ENCODE measurements at regions not wholly inside any gene's neighbourhood (a gene's known extent, or its start where the extent isn't known, plus 50 kb on each side); places are given as distances from the start of the nearest gene placed in this dataset.

GRCh38 chr18:67428158-67428557 is 88.4 kb downstream of the DSEL start:
- Histone ChIP-seq H3K27me3 (ENCODE audit: insufficient read depth, low read length) (no peaks in the 10 kb centered on the region), H3K27ac (ENCODE audit: low read depth, low read length) (no peak overlapping the region), H3K9me3 (ENCODE audit: control insufficient read depth in 1 of 2, low read length in 2 of 2) (no peaks in the 10 kb centered on the region), H3K4me1 (ENCODE audit: insufficient read depth, low read length) (no peaks in the 10 kb centered on the region), H3K36me3 (ENCODE audit: insufficient read depth, low read length) (no peaks in the 10 kb centered on the region), H3K4me3 (ENCODE audit: low read length in 2 of 2) (no peak overlapping the region)
- CTCF ChIA-PET (ENCODE audit: partially characterized antibody) = no interaction called here
- Mint-ChIP-seq H3K27me3 (peaks cover 1 to 2% of the 10 kb centered on the region in 2 donors), H3K36me3 (no peaks in the 10 kb centered on the region), H3K4me1 (no peaks in the 10 kb centered on the region), H3K4me3 (no peak overlapping the region), H3K27ac (no peak overlapping the region), H3K9me3 (no peaks in the 10 kb centered on the region)
- intact Hi-C loops (cut with micrococcal nuclease) = no loop called here
- POLR2A ChIA-PET (ENCODE audit: partially characterized antibody) = no interaction called here
- DNase-seq = no peak

DNA sequence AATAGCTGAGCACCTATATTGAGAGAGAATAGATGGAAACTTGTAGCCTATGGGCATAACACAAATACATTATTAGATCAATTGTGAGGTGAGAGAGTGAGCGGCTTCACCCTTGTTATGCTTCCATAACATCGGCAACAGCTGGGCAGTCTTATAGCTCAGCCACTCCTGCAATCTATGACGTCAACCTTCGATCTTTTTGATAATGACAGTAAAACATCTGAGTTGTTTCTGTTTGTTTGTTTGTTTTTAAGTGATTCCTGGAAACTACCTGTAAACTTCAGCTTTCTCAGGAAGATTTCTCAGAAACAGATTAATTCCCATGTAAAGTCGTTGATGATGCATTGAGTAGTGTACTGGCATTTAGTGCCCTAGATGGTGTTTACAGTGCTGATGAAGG is 90.0 kb downstream of the DSEL start:
- Mint-ChIP-seq H3K27me3 (no peaks in the 10 kb centered on the region), H3K9me3 (no peaks in the 10 kb centered on the region), H3K4me1 (no peaks in the 10 kb centered on the region), H3K36me3 (no peaks in the 10 kb centered on the region), H3K27ac (no peak overlapping the region), H3K4me3 (no peak overlapping the region)
- ChIA-PET POLR2A (ENCODE audit: partially characterized antibody) (no interaction called here), CTCF (ENCODE audit: partially characterized antibody) (no interaction called here)
- intact Hi-C loops (cut with micrococcal nuclease) = no loop called here
- Histone ChIP-seq H3K4me3 (ENCODE audit: low read length in 2 of 2) (no peak overlapping the region), H3K27me3 (ENCODE audit: insufficient read depth, low read length) (no peaks in the 10 kb centered on the region), H3K9me3 (ENCODE audit: control insufficient read depth in 1 of 2, low read length in 2 of 2) (no peaks in the 10 kb centered on the region), H3K36me3 (ENCODE audit: insufficient read depth, low read length) (no peaks in the 10 kb centered on the region), H3K27ac (ENCODE audit: low read depth, low read length) (no peak overlapping the region), H3K4me1 (ENCODE audit: insufficient read depth, low read length) (no peaks in the 10 kb centered on the region)
- no peak for DNase-seq

- H3K4me1 Mint-ChIP-seq = no peaks in the 10 kb centered on the region
- no peaks in the 10 kb centered on the region for H3K36me3 Mint-ChIP-seq
- H3K9me3 ChIP-seq (ENCODE audit: control insufficient read depth in 1 of 2, low read length in 2 of 2) = no peaks in the 10 kb centered on the region
- ChIA-PET POLR2A (ENCODE audit: partially characterized antibody) (no interaction called here), CTCF (ENCODE audit: partially characterized antibody) (no interaction called here)
- H3K4me3 Mint-ChIP-seq = no peak overlapping the region
- DNase-seq = no peak
- H3K27me3 ChIP-seq (ENCODE audit: insufficient read depth, low read length) = no peaks in the 10 kb centered on the region
- H3K36me3 ChIP-seq (ENCODE audit: insufficient read depth, low read length) = no peaks in the 10 kb centered on the region
- H3K27me3 Mint-ChIP-seq = no peaks in the 10 kb centered on the region
- intact Hi-C loops (cut with micrococcal nuclease) = no loop called here
- no peaks in the 10 kb centered on the region for H3K9me3 Mint-ChIP-seq
- no peaks in the 10 kb centered on the region for H3K4me1 ChIP-seq (ENCODE audit: insufficient read depth, low read length)
- no peak overlapping the region for H3K27ac ChIP-seq (ENCODE audit: low read depth, low read length)
- no peak overlapping the region for H3K4me3 ChIP-seq (ENCODE audit: low read length in 2 of 2)
- no peak overlapping the region for H3K27ac Mint-ChIP-seq
These were observed 90.8 kb downstream of the DSEL start for GRCh38 chr18:67425672-67426071.

- H3K4me1 ChIP-seq (ENCODE audit: insufficient read depth, low read length) = peaks cover 6% of the 10 kb centered on the region
- H3K36me3 ChIP-seq (ENCODE audit: insufficient read depth, low read length) = no peaks in the 10 kb centered on the region
- ChIA-PET CTCF (ENCODE audit: partially characterized antibody) (no interaction called here), POLR2A (ENCODE audit: partially characterized antibody) (no interaction called here)
- Mint-ChIP-seq H3K27me3 (no peaks in the 10 kb centered on the region), H3K4me1 (peaks cover 3 to 19% (median 9%) of the 10 kb centered on the region in 4 donors), H3K4me3 (no peak overlapping the region), H3K27ac (no peak overlapping the region), H3K36me3 (no peaks in the 10 kb centered on the region), H3K9me3 (no peaks in the 10 kb centered on the region)
- no peak overlapping the region for H3K4me3 ChIP-seq (ENCODE audit: low read length in 2 of 2)
- intact Hi-C loops (cut with micrococcal nuclease) = no loop called here
- H3K9me3 ChIP-seq (ENCODE audit: control insufficient read depth in 1 of 2, low read length in 2 of 2) = no peaks in the 10 kb centered on the region
- no peak for DNase-seq
- H3K27ac ChIP-seq (ENCODE audit: low read depth, low read length) = no peak overlapping the region
- H3K27me3 ChIP-seq (ENCODE audit: insufficient read depth, low read length) = no peaks in the 10 kb centered on the region
These were observed 94.9 kb downstream of the DSEL start for GRCh38 chr18:67421651-67422050.

GRCh38 chr18:67417864-67418523 is 98.5 kb downstream of the DSEL start:
- no peaks in the 10 kb centered on the region for H3K27me3 Mint-ChIP-seq
- peaks cover 3 to 19% (median 9%) of the 10 kb centered on the region in 4 donors for H3K4me1 Mint-ChIP-seq
- Histone ChIP-seq H3K27ac (ENCODE audit: low read depth, low read length) (peak overlapping the region; percentile 6), H3K9me3 (ENCODE audit: control insufficient read depth in 1 of 2, low read length in 2 of 2) (no peaks in the 10 kb centered on the region), H3K4me1 (ENCODE audit: insufficient read depth, low read length) (peaks cover 6% of the 10 kb centered on the region), H3K27me3 (ENCODE audit: insufficient read depth, low read length) (no peaks in the 10 kb centered on the region), H3K4me3 (ENCODE audit: low read length in 2 of 2) (peak overlapping the region; percentile 15 to 50), H3K36me3 (ENCODE audit: insufficient read depth, low read length) (no peaks in the 10 kb centered on the region)
- DNase-seq = peak; percentile 31 to 45 (median 41)
- H3K36me3 Mint-ChIP-seq = no peaks in the 10 kb centered on the region
- peak overlapping the region; percentile 8 to 79 (median 73) for H3K27ac Mint-ChIP-seq
- POLR2A ChIA-PET (ENCODE audit: partially characterized antibody) = no interaction called here
- H3K9me3 Mint-ChIP-seq = no peaks in the 10 kb centered on the region
- CTCF ChIA-PET (ENCODE audit: partially characterized antibody) = no interaction called here
- H3K4me3 Mint-ChIP-seq = peak overlapping the region; percentile 73 to 85 (median 78)
- intact Hi-C loops (cut with micrococcal nuclease) = loop anchor here (5.0 to 10.0 kb wide), 2 partner anchors 99 to 153 kb away; partner anchors contain the start of gene DSEL

DNA sequence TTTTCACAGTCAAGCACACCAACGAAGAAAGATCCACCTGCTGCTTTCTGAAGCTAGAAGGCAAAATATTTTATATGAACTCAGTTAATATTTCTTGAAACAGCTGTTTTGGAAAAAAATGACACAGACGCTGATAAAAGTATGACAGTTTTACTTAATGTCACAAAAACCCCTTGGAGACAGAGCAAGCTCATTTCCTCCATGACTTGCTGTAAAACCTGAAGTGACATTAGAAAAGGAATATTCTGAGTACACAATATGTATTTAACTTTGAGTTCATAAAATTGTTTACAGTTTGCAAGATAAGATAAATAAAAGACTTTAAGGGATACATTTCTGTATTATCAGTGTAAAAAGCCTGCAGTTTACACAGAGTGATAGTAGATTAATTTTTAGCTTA is 105.4 kb downstream of the DSEL start:
- intact Hi-C loops (cut with micrococcal nuclease) = loop anchor here (10.0 kb wide), 1 partner anchor 146 kb away; no protein-coding TSS in a partner anchor
- Histone ChIP-seq H3K4me1 (ENCODE audit: insufficient read depth, low read length) (no peaks in the 10 kb centered on the region), H3K9me3 (ENCODE audit: control insufficient read depth in 1 of 2, low read length in 2 of 2) (no peaks in the 10 kb centered on the region), H3K27ac (ENCODE audit: low read depth, low read length) (no peak overlapping the region), H3K4me3 (ENCODE audit: low read length in 2 of 2) (no peak overlapping the region), H3K27me3 (ENCODE audit: insufficient read depth, low read length) (no peaks in the 10 kb centered on the region), H3K36me3 (ENCODE audit: insufficient read depth, low read length) (no peaks in the 10 kb centered on the region)
- H3K4me3 Mint-ChIP-seq = no peak overlapping the region
- H3K9me3 Mint-ChIP-seq = no peaks in the 10 kb centered on the region
- no peak overlapping the region for H3K27ac Mint-ChIP-seq
- ChIA-PET POLR2A (ENCODE audit: partially characterized antibody) (no interaction called here), CTCF (ENCODE audit: partially characterized antibody) (no interaction called here)
- DNase-seq = no peak
- H3K4me1 Mint-ChIP-seq = no peaks in the 10 kb centered on the region
- peaks cover 0 to 4% of the 10 kb centered on the region in 2 donors for H3K27me3 Mint-ChIP-seq
- no peaks in the 10 kb centered on the region for H3K36me3 Mint-ChIP-seq

DNA sequence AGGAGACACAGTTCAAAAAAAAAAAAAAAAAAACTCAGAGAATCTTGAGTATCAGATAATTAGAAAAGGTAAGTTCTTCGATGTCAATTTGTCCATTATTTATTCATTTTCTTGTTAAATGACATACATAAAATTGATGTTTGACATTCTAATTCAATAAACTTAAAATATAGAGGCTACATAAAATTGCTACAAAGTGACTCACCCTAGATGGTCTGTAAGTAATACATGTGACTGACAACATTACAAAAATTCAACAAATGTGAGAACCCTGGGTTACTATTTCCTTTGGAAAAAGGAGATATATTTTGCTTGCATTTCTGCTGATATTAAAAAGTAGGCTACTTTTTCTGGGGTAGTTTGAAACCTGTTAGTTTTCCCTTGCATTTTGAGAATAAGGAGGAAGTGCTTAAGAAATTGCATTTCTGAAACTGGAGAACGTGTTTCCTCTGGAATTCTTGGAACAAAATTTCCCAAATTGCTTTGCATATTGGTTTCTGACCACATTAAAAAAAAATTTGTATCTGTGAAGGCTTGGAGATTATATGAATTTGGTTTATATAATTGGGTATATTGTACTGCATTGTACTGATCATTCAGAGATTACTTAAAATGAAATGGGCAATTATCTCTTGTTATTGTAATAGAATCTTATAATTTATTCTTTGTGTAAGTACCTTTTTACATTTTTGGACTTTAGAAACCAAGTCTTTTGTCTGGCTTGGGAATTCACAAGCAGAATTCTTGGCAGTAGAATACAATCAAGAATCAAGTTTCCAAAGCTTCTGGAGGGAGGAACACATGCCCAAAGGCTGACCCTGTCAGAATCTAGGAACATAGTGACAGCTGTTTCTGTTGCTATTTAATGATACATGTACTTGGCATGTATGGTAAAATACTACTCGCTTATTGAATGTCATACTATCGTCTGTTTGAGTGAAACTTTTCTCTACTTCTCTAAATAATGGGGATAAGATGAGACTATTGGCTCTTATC is 106.1 kb downstream of the DSEL start:
- no peak for DNase-seq
- H3K27ac ChIP-seq (ENCODE audit: low read depth, low read length) = no peak overlapping the region
- no peaks in the 10 kb centered on the region for H3K4me1 Mint-ChIP-seq
- intact Hi-C loops (cut with micrococcal nuclease) = loop anchor here (10.0 kb wide), 1 partner anchor 146 kb away; no protein-coding TSS in a partner anchor
- ChIA-PET POLR2A (ENCODE audit: partially characterized antibody) (no interaction called here), CTCF (ENCODE audit: partially characterized antibody) (no interaction called here)
- H3K36me3 ChIP-seq (ENCODE audit: insufficient read depth, low read length) = no peaks in the 10 kb centered on the region
- H3K9me3 Mint-ChIP-seq = peaks cover 0 to 2% (median 0%) of the 10 kb centered on the region in 8 donors
- H3K36me3 Mint-ChIP-seq = no peaks in the 10 kb centered on the region
- H3K9me3 ChIP-seq (ENCODE audit: control insufficient read depth in 1 of 2, low read length in 2 of 2) = no peaks in the 10 kb centered on the region
- H3K27ac Mint-ChIP-seq = no peak overlapping the region
- no peak overlapping the region for H3K4me3 ChIP-seq (ENCODE audit: low read length in 2 of 2)
- H3K27me3 Mint-ChIP-seq = peaks cover 0 to 4% of the 10 kb centered on the region in 2 donors
- H3K4me1 ChIP-seq (ENCODE audit: insufficient read depth, low read length) = no peaks in the 10 kb centered on the region
- no peaks in the 10 kb centered on the region for H3K27me3 ChIP-seq (ENCODE audit: insufficient read depth, low read length)
- H3K4me3 Mint-ChIP-seq = no peak overlapping the region
